NCI-H2029 treated with DMSO at 0.1 percent for 48 hours (cell line): ENCODE measurements at regions not wholly inside any gene's neighbourhood (a gene's known extent, or its start where the extent isn't known, plus 50 kb on each side); places are given as distances from the start of the nearest gene placed in this dataset.
"Not testable (repeated sequence)": the region's sequence is repeated elsewhere in the genome, so short reads cannot be mapped to it uniquely, and the experiment has no call there.

ENCODE experiments used
- DNase-seq: peaks from one replicate; lab custom pipeline; 2025; lab: John Stamatoyannopoulos, UW

DNA sequence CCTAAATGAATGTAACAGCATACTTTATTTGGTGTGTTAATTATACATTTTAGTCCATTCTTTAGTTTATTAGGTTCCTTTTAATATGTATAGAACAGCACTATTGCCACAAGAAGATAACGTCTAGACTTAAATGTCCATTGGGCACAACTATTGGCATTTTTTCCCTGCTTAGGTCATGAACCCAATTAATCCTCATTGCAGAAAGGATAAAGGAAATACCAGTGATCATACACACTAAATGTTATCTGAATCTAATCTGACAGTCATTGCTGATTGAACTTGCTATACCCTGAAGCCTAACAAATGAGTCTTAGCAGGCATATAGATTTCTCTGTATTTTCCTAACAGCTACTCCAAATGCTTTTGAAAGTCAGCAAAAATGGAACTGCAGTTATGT is 2250.0 kb upstream of the AGA start:
- DNase-seq, result no peak

DNA sequence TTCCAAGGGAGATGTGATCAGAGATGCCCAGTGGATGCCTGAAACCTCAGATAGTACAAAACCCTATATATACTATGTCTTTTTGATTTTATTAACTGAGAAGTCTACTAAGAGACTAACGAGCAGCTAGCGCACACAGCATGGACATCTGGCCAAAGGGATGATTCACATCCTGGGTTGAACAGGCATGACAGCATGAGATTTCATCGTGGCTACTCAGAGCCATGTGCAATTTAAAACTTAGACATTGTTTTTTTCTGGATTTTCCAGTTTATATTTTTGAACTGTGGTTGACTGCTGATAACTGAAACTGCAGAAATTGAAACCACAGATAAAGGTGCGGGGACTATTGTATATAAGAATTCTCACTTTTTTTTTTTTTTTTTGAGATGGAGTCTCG is 2252.9 kb upstream of the AGA start:
- DNase-seq, result no peak

DNA sequence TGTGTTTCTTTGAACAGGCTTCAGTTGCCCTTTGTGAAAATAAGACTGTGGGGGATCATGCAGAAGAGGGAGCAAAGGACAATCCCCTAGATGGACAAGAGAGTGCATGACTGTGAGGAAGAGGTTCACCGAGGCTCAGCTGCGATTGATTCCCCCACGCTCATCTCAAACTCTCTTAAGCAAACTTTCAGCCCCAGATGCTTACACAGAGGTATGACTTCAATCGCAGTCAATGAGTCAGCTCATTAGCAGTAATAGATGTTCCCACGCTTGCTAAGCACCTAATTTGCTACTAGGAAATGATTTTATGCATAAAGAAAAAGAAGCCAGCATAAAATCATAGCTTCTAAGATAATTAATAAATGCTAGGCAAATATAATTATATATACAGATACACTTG is 2256.1 kb upstream of the AGA start:
- no peak for DNase-seq

DNA sequence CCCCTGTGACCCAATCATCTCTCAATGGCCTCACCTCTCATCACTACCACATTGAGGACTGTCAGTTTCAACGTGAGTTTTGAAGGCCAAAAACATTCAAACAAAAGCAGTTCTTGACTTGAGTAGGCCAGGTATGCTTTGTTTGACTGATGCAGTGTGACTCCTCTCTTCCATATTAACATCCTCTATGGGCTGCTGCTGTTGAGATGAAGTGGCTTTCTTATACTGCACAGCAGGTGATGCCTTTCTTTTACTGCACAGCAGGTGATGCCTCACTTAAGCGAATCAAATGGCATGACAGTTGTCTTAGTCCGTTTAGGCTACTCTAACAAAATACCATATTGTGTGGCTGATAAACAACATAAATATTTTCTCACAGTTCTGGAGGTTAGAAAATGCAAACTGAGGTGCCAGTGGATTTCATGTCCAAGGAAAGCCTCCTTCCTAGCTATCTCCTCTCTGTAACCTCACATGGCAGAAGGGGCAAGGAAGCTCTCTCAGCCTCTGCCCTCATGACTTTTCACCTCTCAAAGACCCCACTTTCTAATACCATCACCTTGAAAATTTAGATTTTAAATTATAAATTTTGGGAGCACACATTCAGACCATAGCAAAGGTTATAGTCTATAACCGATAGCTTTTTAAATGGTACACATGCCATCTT is 2267.9 kb upstream of the AGA start:
- DNase-seq, result no peak

DNA sequence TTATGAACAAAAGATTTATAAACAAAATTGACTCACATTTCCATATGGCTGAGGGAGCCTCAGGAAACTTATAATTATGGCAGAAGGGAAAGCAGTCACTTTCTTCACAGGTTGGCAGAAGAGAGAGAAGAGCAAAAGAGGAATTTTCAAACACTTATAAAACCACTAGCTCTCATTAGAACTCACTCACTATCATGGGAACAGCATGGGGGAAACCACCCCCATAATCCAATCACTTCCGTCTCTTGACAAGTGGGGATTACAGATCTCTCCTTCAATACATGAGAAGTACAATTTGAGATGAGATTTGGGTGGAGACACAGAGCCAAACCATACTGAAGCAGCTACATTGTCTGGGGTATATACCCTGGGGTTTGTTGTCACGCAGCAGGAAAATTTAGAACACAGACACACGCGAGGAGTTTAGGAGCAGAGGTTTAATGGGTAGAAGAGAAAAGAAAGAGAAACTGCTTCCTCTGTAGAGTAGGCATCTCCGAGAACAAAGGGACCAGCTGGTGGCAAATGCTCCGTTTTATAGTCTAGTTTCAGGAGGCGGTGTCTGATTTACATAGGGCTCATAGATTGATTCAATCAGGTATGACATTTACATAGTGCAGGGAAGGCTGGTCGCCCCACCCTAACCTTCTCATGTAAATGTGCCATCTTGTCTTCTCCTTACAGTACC is 2277.7 kb upstream of the AGA start:
- no peak for DNase-seq

DNA sequence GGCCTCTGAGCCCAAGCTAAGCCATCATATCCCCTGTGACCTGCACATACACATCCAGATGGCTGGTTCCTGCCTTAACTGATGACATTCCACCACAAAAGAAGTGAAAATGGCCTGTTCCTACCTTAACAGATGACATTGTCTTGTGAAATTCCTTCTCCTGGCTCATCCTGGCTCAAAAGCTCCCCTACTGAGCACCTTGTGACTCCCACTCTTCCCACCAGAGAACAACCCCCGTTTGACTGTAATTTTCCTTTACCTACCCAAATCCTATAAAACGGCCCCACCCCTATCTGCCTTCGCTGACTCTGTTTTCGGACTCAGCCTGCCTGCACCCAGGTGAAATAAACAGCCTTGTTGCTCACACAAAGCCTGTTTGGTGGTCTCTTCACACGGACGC is 2284.3 kb upstream of the AGA start:
- DNase-seq, result not testable (repeated sequence)

DNA sequence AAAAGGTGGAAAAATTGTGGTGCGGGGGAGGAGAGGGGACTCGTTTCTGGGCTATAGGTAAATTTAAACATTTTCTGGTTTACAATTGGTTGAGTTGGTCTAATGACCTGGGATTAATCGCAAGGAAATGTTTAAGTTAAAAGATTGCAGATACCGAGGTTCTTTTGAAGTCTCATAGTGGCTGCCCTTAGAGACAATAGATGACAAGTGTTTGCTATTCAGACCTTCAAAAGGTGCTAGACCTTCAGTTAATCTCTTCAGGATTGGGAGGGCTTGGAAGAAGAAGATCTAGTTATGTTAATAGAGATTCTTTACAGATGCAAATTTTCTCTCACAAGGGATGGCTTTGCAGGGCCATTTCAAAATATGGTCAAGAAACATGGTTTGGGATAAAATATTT is 2286.1 kb upstream of the AGA start:
- DNase-seq, result no peak

DNA sequence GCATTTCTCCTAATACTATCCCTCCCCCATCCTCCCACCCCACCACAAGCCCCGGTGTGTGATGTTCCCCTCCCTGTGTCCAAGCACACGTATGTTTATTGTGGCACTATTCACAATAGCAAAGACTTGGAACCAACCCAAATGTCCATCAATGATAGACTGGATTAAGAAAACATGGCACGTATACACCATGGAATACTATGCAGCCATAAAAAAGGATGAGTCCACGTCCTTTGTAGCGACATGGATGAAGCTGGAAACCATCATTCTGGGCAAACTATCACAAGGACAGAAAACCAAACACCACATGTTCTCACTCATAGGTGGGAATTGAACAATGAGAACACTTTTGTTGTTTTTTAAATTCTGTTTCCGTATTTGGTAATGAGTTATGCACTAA is 2294.6 kb upstream of the AGA start:
- DNase-seq, result not testable (repeated sequence)

DNA sequence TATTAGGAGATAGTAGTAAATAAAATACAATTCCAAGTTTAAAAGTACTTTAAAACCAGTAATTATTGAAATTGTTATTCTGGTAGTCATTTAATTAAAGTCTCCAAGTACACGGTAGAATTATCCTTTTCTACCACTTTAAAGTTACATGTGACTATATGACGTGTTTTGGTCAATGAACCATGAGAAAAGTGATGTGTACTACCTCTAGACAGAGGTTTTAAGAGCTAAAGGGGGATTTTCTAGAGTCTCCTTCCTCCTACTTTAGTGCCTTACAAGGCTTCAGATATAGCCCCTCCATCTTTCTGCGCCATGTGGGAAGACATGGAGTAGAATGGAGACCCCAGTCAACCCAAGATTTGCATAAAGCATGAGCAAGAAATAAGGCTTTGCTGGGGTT is 2296.6 kb upstream of the AGA start:
- no peak for DNase-seq

DNA sequence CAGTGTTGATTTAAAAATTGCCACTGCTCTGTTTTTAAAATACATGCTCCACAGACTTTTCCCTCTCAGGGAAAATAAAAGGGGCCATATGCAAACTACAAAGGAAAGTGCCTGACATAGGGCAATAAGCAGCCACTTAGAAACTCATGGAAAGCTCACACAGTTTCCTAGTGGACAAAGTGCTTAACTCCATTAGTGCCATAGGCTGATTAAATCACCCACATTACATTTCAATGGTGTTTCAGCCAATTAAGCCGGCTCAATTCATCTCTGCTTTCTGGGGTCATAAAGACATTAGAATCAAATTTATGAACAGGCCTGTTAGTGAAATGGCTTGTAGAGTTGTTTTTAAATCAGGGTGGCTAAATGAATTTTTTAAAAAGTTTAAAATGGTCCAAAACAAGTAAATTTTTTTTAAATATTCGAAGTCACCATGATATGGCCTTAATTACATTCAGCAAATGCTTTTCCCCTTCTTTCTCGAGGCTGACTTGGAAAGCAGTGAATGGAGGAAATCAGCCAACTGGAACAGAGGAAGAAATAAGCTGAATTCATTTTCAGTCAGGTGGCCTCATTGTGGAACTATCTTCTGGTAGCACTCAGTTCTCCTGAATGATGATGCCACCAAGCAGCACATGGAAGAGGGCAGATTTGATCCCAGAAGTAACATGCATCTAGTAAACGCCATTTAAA is 2305.1 kb upstream of the AGA start:
- DNase-seq, result no peak

DNA sequence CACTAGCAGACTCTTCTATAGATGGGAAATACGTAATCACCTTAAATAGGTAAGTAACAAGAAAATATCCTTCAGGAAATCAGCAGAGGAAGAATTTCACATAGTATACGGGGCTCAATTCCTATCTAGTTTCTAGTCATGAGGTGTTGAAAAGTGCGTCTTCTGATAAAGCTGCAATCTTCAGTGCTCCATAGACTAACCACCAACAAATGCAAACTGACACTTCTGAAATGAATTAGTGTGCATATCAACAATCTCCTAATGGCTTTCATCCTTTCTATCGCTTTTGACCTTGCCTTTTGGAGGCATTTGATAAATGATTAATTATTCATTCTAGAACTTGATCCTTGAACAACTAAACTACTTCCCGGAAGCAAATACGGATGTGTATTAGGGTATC is 2306.6 kb upstream of the AGA start:
- DNase-seq, result no peak

DNA sequence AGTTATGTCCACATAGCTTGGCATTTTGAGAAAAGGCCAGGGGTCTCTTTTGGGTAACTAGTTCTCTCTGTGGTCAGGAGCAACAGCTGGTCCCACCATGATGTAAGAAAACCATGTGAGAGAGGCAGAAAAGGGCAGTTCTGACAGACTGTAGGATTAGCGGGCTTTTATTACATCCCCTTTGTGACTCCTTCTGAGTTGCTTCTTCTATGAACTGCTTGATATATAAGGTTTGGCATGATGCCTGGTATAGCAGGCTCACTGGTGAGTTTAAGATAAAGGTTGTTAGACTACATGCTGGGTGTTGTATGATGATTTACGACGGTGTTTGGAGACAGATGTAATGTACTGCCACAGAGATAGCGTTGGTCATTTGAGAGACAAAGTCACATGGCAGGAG is 2308.1 kb upstream of the AGA start:
- no peak for DNase-seq

DNA sequence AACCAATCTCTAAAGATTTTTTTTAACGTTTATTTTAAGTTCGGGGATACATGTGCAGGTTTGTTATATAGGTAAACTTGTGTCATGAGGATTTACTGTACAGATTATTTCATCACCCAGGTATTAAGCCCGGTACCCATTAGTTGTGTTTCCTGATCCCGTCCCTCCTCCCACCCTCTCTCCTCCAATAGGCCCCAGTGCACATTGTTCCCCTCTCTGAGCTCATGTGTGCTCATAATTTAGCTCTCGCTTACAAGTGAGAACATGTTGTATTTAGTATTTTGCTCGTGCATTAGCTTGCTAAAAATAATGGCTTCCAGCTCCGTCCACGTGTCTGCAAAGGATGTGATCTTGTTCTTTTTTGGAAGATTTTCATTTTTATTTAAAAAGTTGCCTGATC is 2309.4 kb upstream of the AGA start:
- no peak for DNase-seq

DNA sequence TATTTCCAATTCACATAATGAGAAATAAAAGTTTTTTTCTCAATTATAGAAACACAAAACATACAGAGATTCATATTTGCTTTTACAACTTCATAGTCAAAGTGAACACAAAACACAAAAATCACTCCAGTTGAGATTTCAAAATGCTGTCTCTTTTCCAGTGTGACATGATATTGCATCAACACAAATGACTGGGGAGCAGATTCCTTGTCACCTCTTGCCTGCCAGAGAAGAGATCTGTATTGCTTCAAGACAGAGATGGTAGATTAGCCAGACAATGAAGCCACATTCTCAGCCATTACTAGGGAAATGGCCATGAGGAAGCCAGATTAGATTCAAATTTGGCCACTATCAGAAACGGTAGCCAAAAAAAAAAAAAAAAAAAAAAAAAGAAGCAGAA is 2313.1 kb upstream of the AGA start:
- DNase-seq, result no peak

DNA sequence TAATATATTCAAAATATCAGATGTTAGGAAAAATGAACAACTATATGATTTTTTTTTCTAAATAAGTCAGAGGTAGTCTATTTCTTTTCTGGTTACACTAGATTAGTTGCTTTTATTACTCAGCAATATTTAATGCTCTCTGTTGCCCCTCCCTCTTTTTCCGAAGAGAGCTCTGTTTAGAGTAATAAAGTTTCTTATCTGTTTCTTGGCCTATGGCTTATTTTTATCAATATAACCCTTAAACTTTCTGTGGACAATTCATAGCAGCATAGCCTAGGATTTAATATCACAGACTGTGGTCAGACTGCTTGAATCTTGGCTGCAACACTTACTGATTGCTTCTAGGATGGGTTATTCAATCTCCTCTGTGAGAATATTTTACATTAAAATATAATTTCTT is 2315.4 kb upstream of the AGA start:
- DNase-seq, result no peak

DNA sequence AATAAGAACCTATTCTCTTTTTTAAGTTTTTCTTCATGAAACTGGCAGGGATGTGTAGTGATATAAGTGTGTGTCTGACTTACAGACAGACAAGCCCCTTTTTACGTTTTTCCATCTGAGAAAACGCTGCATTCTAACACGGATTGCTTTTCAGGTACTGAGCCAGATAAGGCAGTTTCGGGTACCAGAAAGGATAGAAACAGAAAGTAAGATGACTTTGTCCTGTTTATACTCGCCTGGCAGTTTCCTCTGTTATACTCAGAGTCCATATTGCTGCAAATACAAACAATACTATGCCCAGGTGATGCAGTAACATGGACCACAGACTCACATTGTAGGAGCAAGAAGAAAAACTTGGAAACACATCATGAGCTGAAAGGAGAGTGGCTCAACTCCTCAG is 2320.6 kb upstream of the AGA start:
- no peak for DNase-seq

DNA sequence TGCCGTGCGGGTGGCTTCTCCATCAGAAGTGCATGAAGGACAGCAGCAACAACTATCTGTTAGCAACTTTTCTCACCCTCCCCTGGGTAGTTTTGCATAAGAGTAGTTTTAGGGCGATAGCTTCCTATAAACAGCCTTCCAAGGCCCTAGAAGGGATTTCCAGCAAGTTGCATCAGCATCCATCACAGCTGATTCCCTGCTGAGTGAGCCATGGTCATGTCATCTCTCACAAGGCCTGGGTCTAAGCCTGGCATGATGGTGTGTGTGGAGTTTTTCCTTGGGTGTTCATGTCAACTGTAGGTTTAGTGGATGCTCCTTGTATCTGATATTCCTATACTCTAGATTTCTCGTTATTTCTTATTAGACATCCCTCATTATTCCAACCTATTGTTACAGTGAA is 2324.7 kb upstream of the AGA start:
- DNase-seq, result no peak

DNA sequence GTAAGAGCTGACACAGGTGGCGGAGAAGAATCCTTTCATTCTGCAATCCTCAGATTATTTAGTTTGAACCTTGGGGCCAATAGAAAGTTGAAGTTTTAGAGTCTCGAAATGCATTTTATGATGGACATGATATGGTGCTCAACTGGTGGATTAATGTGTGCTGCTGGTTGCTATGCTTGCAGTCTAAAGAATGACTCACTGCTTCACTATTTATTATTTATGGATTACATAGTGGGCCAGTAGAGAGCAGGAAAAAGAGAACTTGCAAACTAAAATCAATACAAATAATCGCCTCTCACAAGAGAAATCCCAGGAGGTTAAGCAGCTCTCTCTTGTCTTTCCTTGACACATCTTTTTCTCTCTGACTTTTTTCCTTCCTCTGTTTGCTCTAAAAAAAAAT is 2326.8 kb upstream of the AGA start:
- no peak for DNase-seq

DNA sequence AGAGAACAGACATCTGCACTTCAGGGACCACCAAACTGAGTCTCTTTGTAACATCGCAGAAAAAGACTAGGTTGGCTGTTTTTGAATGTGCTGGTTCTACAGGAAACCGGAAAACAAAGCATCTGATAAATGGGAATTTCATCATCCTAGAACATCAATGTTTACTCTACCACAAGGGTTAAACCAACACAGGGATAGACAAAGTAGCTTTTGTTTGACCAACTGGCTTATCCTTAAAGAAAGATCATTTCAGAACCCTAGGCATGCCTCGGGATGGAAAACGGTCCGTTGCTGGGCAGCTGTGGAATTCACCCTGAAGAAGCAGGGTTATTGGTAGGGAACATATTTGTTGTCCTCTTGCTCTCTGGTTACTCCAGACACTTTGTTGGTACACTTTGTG is 2355.5 kb upstream of the AGA start:
- DNase-seq, result no peak

DNA sequence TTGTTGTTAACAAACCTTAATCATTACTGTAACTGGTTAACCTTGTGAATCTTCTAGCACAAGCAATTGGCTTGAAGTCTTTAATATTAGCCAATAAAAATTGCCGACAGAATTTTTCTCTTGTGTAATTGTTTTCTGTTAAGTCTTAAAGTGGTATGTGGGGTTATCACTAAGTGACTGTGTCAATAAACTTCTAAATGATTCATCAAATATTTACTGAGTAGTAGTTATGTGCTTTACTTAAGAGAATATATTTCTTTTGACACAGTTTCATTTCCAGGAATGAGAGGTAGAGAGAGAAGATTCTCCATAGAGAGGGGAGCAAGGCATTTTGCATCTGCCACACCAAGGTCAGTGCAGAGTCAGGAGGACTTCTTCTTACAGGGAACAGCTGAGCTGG is 2361.6 kb upstream of the AGA start:
- no peak for DNase-seq

DNA sequence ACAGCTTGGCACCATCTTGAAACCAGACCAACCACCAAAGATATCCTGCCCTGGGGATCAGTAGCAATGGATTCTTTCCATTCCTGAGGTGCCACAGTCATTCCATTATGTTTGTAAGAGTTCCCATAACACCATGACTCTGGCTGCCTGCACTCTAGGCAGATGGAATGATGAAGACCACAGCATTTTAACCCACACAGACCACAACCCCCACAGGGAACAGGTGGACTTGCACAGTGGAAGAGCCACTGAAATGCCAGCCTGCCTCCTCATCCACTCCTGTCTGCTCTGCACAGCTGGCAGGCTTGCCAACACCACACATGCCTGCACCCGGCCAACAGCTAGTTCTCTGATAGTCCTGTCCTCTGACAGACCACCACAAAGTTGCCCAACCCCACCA is 2362.2 kb upstream of the AGA start:
- DNase-seq, result no peak

DNA sequence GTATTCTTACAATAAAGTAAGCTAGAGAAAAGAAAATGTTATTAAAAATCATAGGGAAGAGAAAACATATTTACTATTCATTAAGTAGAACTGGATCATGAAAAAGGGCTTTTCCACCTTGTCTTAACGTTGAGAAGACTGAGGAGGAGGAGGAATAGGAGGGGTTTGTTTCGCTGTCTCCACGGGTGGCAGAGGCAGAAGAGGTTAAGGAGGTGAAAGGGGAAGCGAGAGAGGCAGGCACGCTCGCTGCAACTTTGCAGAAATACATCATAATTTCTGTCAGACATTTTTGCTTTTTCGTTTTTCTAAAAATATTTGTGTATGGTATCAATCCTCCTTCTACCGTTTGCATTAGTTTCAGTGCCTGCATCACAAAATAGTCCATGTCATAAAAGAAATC is 2375.1 kb upstream of the AGA start:
- DNase-seq, result no peak

DNA sequence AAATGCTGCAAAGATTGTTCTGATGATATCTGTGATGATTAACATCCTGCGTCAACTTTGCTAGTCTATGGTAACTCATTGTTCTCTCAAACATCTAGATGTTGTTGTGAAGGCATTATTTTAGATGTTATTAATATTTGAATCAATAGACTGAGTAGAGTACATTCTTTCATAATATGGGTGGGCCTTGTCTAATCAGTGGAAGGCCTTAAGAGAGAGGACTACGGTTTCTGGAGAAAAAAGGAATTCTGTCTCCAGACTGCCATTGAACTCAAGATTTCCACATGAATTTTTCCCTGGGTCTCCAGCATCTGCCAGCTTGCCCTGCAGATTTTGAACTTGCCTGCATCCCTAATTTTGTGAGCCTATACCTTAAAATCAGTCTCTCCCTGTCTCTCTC is 2381.1 kb upstream of the AGA start:
- DNase-seq, result no peak

DNA sequence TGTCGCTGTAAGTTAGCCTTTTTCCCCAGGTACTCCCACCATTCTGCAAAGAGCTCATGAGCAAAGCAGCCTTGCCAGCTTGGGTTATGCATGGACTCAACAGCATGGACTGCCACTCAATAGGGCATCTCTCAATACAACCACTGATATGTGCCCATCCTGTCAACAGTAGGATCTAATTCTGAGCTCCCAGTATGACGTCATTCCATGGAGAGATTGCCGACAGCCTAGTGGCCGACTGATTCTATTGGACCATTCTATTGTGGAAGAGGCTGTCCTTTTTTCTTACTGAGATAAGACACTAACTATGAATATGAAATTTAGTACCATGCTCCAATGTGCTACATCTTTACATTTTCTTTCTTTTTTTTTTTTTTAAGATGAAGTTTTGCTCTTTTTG is 2389.0 kb upstream of the AGA start:
- no peak for DNase-seq
